Uterus (tissue), 3 donors: ENCODE measurements at regions not wholly inside any gene's neighbourhood (a gene's known extent, or its start where the extent isn't known, plus 50 kb on each side); places are given as distances from the start of the nearest gene placed in this dataset.

Source experiments
- DNase-seq, 2 donors: peaks; one replicate each; pipeline ENCODE4 v3.0.0-alpha.2; 2019 to 2020
- H3K27ac ChIP-seq, 2 donors: fragments of 200-600 bp; sonication (generic); 1 replicate in 1 of 2; 2 replicates in 1 of 2; pipeline ENCODE4 v1.5.1; 2016 to 2018
- H3K27me3 ChIP-seq, 2 donors: fragments of 200-600 bp; sonication (generic); one replicate each; pipeline ENCODE4 v1.5.1; 2018 to 2019; ENCODE audit warnings: control low read depth in 1 of 2
- H3K36me3 ChIP-seq, 2 donors: fragments of 200-600 bp; sonication (generic); one replicate each; pipeline ENCODE4 v1.5.1; 2019; ENCODE audit warnings: control low read depth in 1 of 2
- H3K4me1 ChIP-seq, 2 donors: fragments of 200-600 bp; sonication (generic); one replicate each; pipeline ENCODE4 v1.5.1; 2018 to 2019; ENCODE audit warnings: control low read depth in 1 of 2
- H3K4me3 ChIP-seq, 2 donors: fragments of 200-600 bp; sonication (generic); 1 replicate in 1 of 2; 2 replicates in 1 of 2; pipeline ENCODE4 v1.5.1; 2018 to 2019; ENCODE audit warnings: mild to moderate bottlenecking in 1 of 2
- H3K9me3 ChIP-seq, 2 donors: fragments of 200-600 bp; sonication (generic); one replicate each; pipeline ENCODE4 v1.5.1; 2019; ENCODE audit warnings: control low read depth in 1 of 2
- POLR2A ChIP-seq, 2 donors: fragments of 450-650 bp; IDR thresholded peaks; one replicate each; pipeline ENCODE4 v1.6.1; 2016; ENCODE audit warnings: antibody characterized with exemption in 2 of 2, mild to moderate bottlenecking in 1 of 2, moderate library complexity in 1 of 2
- intact Hi-C: fragments of 100-400 bp; cut with DNase I; formaldehyde crosslinking; loops from one replicate; pipeline ENCODE4 v1.15.1; 2023; ENCODE audit warnings: low total_unique reads
- TF ChIP-seq, protein P1 (sequence below), 4 experiments: fragments of 200-600 bp in 2 of 4; fragments of 450-650 bp in 2 of 4; sonication (generic) in 2 of 4; IDR thresholded peaks; one replicate each; pipeline ENCODE4 v1.5.1; 2016 to 2019; ENCODE audit warnings: antibody characterized with exemption in 4 of 4, mild to moderate bottlenecking in 2 of 4, moderate library complexity in 1 of 4
- donor health status: DM: yes; HTN: yes; CAD: no.

DNA sequence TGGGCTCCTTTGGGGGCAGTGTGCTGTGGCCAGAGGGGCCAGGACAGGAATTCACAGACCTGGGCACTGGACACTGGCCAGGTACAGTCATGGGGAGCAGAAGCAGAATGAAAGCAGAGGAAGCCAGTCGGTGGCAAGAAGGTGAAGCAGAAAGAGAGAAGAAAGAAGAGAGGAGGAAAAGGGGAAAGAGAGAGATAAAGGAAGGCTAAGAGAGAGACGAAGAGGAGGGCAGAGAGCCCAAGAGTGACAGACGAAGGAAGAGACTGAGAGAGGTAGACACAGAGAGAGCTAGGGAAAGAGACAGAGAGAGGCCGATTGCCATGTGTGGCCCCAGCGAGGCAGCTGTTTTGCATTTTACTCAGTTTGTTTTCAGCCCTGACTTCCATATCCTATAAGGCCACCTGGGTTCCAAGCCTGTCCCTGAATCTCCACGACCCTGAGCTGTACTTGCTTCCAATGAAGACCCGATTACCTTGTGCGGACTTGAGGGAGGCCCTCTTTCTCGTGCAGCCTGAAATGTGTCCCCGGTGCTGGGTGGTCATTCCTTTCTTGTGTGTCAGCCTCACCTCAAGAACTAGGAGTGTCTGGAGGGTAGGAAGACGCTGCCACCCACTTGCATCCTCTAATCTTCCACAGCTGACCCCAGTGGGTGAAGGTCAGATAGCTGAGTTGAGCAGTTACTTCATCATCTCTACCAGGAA is 73.9 kb downstream of the LSM3 start:
- H3K36me3 ChIP-seq = no peaks in the 10 kb centered on the region
- H3K4me1 ChIP-seq = no peaks in the 10 kb centered on the region
- H3K27me3 ChIP-seq = no peaks in the 10 kb centered on the region
- no peak overlapping the region for H3K4me3 ChIP-seq
- H3K9me3 ChIP-seq = no peaks in the 10 kb centered on the region
- peak in 1 of 2 donors; percentile 4 for DNase-seq
- TF ChIP-seq, protein P1, sequence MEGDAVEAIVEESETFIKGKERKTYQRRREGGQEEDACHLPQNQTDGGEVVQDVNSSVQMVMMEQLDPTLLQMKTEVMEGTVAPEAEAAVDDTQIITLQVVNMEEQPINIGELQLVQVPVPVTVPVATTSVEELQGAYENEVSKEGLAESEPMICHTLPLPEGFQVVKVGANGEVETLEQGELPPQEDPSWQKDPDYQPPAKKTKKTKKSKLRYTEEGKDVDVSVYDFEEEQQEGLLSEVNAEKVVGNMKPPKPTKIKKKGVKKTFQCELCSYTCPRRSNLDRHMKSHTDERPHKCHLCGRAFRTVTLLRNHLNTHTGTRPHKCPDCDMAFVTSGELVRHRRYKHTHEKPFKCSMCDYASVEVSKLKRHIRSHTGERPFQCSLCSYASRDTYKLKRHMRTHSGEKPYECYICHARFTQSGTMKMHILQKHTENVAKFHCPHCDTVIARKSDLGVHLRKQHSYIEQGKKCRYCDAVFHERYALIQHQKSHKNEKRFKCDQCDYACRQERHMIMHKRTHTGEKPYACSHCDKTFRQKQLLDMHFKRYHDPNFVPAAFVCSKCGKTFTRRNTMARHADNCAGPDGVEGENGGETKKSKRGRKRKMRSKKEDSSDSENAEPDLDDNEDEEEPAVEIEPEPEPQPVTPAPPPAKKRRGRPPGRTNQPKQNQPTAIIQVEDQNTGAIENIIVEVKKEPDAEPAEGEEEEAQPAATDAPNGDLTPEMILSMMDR (IDR thresholded peaks at IDR 0.05) = no peak
- H3K27ac ChIP-seq = no peak overlapping the region
- intact Hi-C loops = no loop called here

DNA sequence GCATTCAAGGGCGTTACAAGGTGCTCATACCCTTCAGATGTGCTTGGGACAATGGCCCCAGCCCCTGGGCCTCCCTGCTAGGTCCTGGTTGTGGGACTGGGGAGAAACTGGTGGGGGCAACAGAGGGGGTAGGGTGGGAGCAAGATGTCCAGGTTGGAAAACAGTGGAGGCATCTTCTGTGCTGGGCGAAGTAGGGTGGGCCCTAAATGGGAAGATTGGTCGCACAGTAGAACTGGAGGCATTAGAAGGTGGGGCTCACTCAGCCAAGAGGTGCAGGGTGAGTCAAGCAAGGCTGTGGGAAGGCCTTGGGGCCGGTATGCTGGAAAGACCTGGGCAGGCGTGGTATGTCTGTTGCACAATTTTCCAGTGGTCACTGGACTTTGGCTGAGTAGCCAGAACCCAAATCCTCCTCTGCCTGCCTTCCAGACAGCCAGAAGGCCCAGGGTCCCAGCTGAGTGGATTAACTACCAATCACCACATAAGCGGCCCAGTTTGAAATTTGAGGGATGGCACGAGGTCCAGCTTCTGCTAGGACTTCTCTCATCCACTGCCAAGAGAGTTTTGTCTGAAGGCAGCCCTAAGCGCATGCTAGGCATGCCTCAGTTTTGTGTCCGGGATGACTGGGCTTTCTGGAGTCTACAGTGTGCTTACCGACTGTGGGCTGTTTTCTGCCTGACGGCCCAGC is 74.5 kb downstream of the LSM3 start:
- DNase-seq = peak in 1 of 2 donors; percentile 20
- no peak overlapping the region for H3K4me3 ChIP-seq
- H3K27me3 ChIP-seq = no peaks in the 10 kb centered on the region
- no peak for TF ChIP-seq POLR2A (IDR thresholded peaks at IDR 0.05)
- TF ChIP-seq, protein P1 (IDR thresholded peaks at IDR 0.05) = no peak
- no peaks in the 10 kb centered on the region for H3K4me1 ChIP-seq
- intact Hi-C loops = no loop called here
- H3K27ac ChIP-seq = no peak overlapping the region
- H3K36me3 ChIP-seq = no peaks in the 10 kb centered on the region
- no peaks in the 10 kb centered on the region for H3K9me3 ChIP-seq

DNA sequence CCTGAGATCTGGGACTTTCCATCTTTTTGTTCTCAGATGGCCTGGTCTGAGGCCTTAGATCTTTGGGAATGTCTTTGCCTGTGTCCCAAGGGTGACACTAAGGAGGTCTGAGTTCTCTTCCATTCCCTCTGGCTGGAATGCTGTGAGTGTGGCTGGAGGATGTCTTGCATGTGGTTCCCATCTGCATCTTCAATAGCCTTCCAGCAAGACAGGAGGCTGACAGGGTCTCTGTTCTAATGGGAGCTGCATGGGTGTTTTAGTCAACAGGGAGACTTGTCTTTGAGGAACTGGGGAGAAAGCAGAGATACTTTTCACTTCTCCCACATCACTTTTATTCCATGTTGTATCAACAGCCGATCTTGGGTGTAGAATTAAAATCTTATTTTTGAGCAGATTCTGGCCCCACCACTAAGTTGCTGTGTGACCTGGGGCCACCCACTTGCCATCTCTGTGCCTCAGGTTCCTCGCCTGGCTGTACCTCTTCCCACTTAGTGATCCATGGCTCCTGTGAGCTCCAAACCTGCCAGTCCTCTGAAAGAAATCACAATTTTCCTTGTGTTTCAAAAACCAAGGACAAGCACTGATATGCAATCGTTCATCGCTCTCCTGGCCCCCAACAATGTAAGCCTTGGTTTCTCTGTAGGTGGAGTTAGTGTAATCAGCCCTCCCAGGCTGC is 75.2 kb downstream of the LSM3 start:
- no peak for TF ChIP-seq POLR2A (IDR thresholded peaks at IDR 0.05)
- TF ChIP-seq, protein P1 (IDR thresholded peaks at IDR 0.05) = no peak
- peak in 1 of 2 donors; percentile 6 for DNase-seq
- no peaks in the 10 kb centered on the region for H3K9me3 ChIP-seq
- H3K4me3 ChIP-seq = no peak overlapping the region
- no peaks in the 10 kb centered on the region for H3K27me3 ChIP-seq
- no peak overlapping the region for H3K27ac ChIP-seq
- H3K36me3 ChIP-seq = no peaks in the 10 kb centered on the region
- intact Hi-C loops = no loop called here
- no peaks in the 10 kb centered on the region for H3K4me1 ChIP-seq

DNA sequence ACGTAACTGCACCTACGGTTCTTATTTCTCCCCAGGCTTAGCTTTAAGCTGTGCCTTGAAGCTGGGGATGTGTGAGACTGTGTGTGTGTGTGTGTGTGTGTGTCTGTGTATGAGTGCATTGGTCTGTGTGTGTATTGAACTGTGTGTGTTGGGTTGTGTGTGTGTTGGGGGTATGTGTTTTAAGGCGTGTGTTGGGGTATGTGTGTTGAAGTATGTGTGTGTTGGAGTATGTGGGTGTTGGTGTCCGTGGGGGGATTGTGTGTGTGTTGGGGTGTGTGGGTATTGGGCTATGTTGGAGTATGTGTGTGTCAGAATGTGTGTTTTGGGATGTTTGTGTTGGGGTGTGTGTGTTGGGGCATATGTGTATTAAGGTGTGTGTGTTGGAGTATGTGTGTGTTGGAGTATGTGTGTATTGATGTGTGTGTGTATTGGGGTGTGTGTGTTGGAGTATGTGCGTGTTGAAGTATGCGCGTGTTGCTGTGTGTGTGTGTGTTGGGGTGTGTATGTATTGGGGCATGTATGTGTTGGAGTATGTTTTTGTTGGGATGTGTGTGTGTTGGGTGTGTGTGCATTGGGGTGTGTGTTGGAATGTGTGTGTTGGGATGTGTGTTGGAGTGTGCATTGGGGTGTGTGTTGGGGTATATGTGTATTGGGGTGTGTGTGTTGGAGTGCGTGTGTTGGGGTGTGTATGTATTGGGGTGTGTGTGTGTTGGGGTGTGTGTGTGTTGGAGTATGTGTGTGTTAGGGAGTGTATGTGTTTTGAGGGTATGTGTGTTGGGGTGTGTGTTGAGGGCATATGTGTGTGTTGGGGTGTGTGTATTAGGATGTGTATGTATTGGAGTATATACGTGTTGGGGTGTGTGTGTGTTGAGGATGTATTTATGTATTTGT is 76.4 kb downstream of the LSM3 start:
- no peaks in the 10 kb centered on the region for H3K36me3 ChIP-seq
- no peak overlapping the region for H3K4me3 ChIP-seq
- H3K27ac ChIP-seq = no peak overlapping the region
- no peaks in the 10 kb centered on the region for H3K27me3 ChIP-seq
- H3K4me1 ChIP-seq = no peaks in the 10 kb centered on the region
- TF ChIP-seq, protein P1 (IDR thresholded peaks at IDR 0.05) = no peak
- TF ChIP-seq POLR2A (IDR thresholded peaks at IDR 0.05) = no peak
- peak in 1 of 2 donors; percentile 2 for DNase-seq
- no peaks in the 10 kb centered on the region for H3K9me3 ChIP-seq
- intact Hi-C loops = loop anchor here (5.0 kb wide), 1 partner anchor 583 kb away; no protein-coding TSS in a partner anchor
